Spleen (tissue), 7 donors: ENCODE measurements at regions not wholly inside any gene's neighbourhood (a gene's known extent, or its start where the extent isn't known, plus 50 kb on each side); places are given as distances from the start of the nearest gene placed in this dataset.

Experiments
- POLR2A ChIP-seq, 3 donors: fragments of 450-650 bp; IDR thresholded peaks; one replicate each; pipeline ENCODE4 v1.5.1; 2017; ENCODE audit warnings: antibody characterized with exemption in 3 of 3, mild to moderate bottlenecking in 1 of 3
- TF ChIP-seq, protein P1 (sequence below), 11 experiments: fragments of 200-600 bp in 7 of 11; fragments of 450-650 bp in 4 of 11; sonication (generic) in 4 of 11; IDR thresholded peaks in 8 of 11; conservative IDR thresholded peaks in 3 of 11; 1 replicate in 7 of 11; 2 replicates in 4 of 11; pipeline versions ENCODE4 v1.4.0 to v1.8.0; 2016 to 2021; ENCODE audit warnings: antibody characterized with exemption in 11 of 11, inconsistent platforms in 4 of 11, mild to moderate bottlenecking in 1 of 11
- donor health status: DM: no; HTN: no; CAD: no; lungs with moderate emphysema.
- donor health status: DM: no; HTN: no; CAD: no.
- donor health status: DM: no; HTN: no; CAD: no.

DNA sequence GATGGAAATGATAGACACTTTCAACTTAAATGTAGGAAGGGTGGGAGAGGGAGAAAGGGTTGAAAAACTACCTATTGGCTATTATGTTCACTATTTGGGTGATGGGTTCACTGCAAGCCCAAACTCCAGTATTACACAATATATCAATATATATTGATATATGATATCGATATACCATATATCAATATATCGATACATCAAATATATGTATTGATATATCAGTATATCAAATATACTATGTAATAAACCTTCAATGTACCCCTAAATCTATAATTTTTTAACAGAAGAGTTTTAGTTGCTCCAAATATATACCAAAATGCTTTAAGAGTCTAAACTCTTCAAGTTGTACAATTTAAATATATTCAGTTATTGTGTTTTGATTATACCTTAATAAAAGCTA is 302.0 kb upstream of the RGMB start:
- TF ChIP-seq, protein P1, sequence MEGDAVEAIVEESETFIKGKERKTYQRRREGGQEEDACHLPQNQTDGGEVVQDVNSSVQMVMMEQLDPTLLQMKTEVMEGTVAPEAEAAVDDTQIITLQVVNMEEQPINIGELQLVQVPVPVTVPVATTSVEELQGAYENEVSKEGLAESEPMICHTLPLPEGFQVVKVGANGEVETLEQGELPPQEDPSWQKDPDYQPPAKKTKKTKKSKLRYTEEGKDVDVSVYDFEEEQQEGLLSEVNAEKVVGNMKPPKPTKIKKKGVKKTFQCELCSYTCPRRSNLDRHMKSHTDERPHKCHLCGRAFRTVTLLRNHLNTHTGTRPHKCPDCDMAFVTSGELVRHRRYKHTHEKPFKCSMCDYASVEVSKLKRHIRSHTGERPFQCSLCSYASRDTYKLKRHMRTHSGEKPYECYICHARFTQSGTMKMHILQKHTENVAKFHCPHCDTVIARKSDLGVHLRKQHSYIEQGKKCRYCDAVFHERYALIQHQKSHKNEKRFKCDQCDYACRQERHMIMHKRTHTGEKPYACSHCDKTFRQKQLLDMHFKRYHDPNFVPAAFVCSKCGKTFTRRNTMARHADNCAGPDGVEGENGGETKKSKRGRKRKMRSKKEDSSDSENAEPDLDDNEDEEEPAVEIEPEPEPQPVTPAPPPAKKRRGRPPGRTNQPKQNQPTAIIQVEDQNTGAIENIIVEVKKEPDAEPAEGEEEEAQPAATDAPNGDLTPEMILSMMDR (IDR thresholded peaks at IDR 0.05 in 8 of 11, conservative IDR thresholded peaks at IDR 0.05 in 3 of 11): no peak
- no peak for TF ChIP-seq POLR2A (IDR thresholded peaks at IDR 0.05)
